RWPE2 (cell line): ENCODE measurements at regions not wholly inside any gene's neighbourhood (a gene's known extent, or its start where the extent isn't known, plus 50 kb on each side); places are given as distances from the start of the nearest gene placed in this dataset.
"Not testable (repeated sequence)": the region's sequence is repeated elsewhere in the genome, so short reads cannot be mapped to it uniquely, and the experiment has no call there.

Experiments used
- ATAC-seq: fragments of 200-7000 bp; cut with Tn5 transposase; 3 replicates; pipeline ENCODE4 v1.9.1; 2021; ENCODE audit warnings: low read depth
- DNase-seq: peaks from one replicate; pipeline ENCODE4 v3.0.0-alpha.2; 2020; ENCODE audit warnings: low spot score
- H3K27ac ChIP-seq: fragments of 450-650 bp; 2 replicates; pipeline ENCODE4 v1.5.1; 2017; ENCODE audit warnings: mild to moderate bottlenecking; ENCODE audit not compliant: poor library complexity, severe bottlenecking
- H3K27me3 ChIP-seq: fragments of 250-450 bp; sonication (Bioruptor Pico); 2 replicates; pipeline ENCODE4 v1.5.1; 2021; ENCODE audit warnings: mild to moderate bottlenecking, moderate library complexity; ENCODE audit not compliant: insufficient read depth, poor library complexity, severe bottlenecking
- H3K36me3 ChIP-seq: fragments of 250-450 bp; sonication (Bioruptor Pico); 2 replicates; pipeline ENCODE4 v1.5.1; 2020; ENCODE audit warnings: low read depth, mild to moderate bottlenecking, moderate library complexity
- H3K4me1 ChIP-seq: fragments of 250-450 bp; sonication (Bioruptor Pico); 2 replicates; pipeline ENCODE4 v1.5.1; 2021; ENCODE audit warnings: mild to moderate bottlenecking, moderate library complexity; ENCODE audit not compliant: insufficient read depth, poor library complexity, severe bottlenecking
- H3K4me3 ChIP-seq: fragments of 250-450 bp; sonication (Bioruptor Pico); 2 replicates; pipeline ENCODE4 v1.5.1; 2021; ENCODE audit warnings: mild to moderate bottlenecking, moderate library complexity; ENCODE audit not compliant: severe bottlenecking
- H3K9me3 ChIP-seq: fragments of 250-450 bp; sonication (Bioruptor Pico); 2 replicates; pipeline ENCODE4 v1.5.1; 2021; ENCODE audit warnings: mild to moderate bottlenecking, moderate library complexity; ENCODE audit not compliant: severe bottlenecking

- not testable (repeated sequence) for H3K4me3 ChIP-seq, H3K36me3 ChIP-seq, H3K9me3 ChIP-seq, H3K4me1 ChIP-seq, DNase-seq, H3K27ac ChIP-seq, H3K27me3 ChIP-seq, ATAC-seq
Observed at GRCh38 chr13:18195365-18195678, 986.3 kb downstream of the TUBA3C start.

- not testable (repeated sequence) for H3K4me3 ChIP-seq, DNase-seq, H3K4me1 ChIP-seq, H3K27ac ChIP-seq, H3K36me3 ChIP-seq, H3K27me3 ChIP-seq, H3K9me3 ChIP-seq
- ATAC-seq: peak; percentile 73
Observed at GRCh38 chr13:18194631-18195364, 986.8 kb downstream of the TUBA3C start.

- H3K27me3 ChIP-seq, H3K4me3 ChIP-seq, H3K9me3 ChIP-seq, H3K36me3 ChIP-seq, ATAC-seq, H3K4me1 ChIP-seq, H3K27ac ChIP-seq, DNase-seq: not testable (repeated sequence)
Observed at GRCh38 chr13:18194104-18194503, 987.5 kb downstream of the TUBA3C start.
